Activated CD8-positive, alpha-beta memory T cell treated with anti-CD3 and anti-CD28 coated beads for 1 hour (primary cell): ENCODE measurements at regions not wholly inside any gene's neighbourhood (a gene's known extent, or its start where the extent isn't known, plus 50 kb on each side); places are given as distances from the start of the nearest gene placed in this dataset.
"Not testable (repeated sequence)": the region's sequence is repeated elsewhere in the genome, so short reads cannot be mapped to it uniquely, and the experiment has no call there.

Experiments used
- DNase-seq, 2 donors: peaks; one replicate each; pipeline ENCODE4 v3.0.0-alpha.2; 2020; ENCODE audit warnings: low read depth in 1 of 2; ENCODE audit errors: extremely low read depth in 1 of 2

- not testable (repeated sequence) for DNase-seq
These were observed 814.3 kb upstream of the VRK2 start for GRCh38 chr2:57232341-57232740.

GRCh38 chr2:57251495-57251894 is 795.1 kb upstream of the VRK2 start:
- not testable (repeated sequence) for DNase-seq

- not testable (repeated sequence) for DNase-seq
These were observed 770.2 kb upstream of the VRK2 start for GRCh38 chr2:57276408-57276807.

GRCh38 chr2:57278451-57278850 is 768.2 kb upstream of the VRK2 start:
- no peak for DNase-seq

GRCh38 chr2:57291209-57291608 is 755.4 kb upstream of the VRK2 start:
- DNase-seq: no peak

- DNase-seq: no peak
These were observed 749.6 kb upstream of the VRK2 start for GRCh38 chr2:57296795-57297517.

- DNase-seq: no peak
These were observed 732.9 kb upstream of the VRK2 start for GRCh38 chr2:57313678-57314077.

- DNase-seq: no peak
These were observed 731.9 kb upstream of the VRK2 start for GRCh38 chr2:57314682-57315081.

- no peak for DNase-seq
These were observed 716.2 kb upstream of the VRK2 start for GRCh38 chr2:57330447-57330846.

GRCh38 chr2:57333221-57333620 is 713.4 kb upstream of the VRK2 start:
- DNase-seq: no peak

GRCh38 chr2:57343391-57344006 is 703.1 kb upstream of the VRK2 start:
- DNase-seq: no peak

GRCh38 chr2:57368190-57368589 is 678.4 kb upstream of the VRK2 start:
- no peak for DNase-seq

- DNase-seq: no peak
These were observed 675.6 kb upstream of the VRK2 start for GRCh38 chr2:57370882-57371585.

GRCh38 chr2:57372237-57372984 is 674.2 kb upstream of the VRK2 start:
- DNase-seq: no peak

- DNase-seq: no peak
These were observed 673.1 kb upstream of the VRK2 start for GRCh38 chr2:57373530-57373929.

GRCh38 chr2:57376985-57377384 is 669.6 kb upstream of the VRK2 start:
- DNase-seq: no peak

- DNase-seq: no peak
These were observed 660.3 kb upstream of the VRK2 start for GRCh38 chr2:57386305-57386704.

GRCh38 chr2:57396355-57397098 is 650.1 kb upstream of the VRK2 start:
- no peak for DNase-seq

GRCh38 chr2:57397550-57398360 is 648.9 kb upstream of the VRK2 start:
- no peak for DNase-seq

GRCh38 chr2:57399057-57399456 is 647.5 kb upstream of the VRK2 start:
- DNase-seq: no peak
